Forelimb muscle (tissue), 1 donor: ENCODE measurements at regions not wholly inside any gene's neighbourhood (a gene's known extent, or its start where the extent isn't known, plus 50 kb on each side); places are given as distances from the start of the nearest gene placed in this dataset.

Source experiments
- DNase-seq: peaks from one replicate; pipeline ENCODE4 v3.0.0-alpha.2; 2013; ENCODE audit warnings: low read depth

DNA sequence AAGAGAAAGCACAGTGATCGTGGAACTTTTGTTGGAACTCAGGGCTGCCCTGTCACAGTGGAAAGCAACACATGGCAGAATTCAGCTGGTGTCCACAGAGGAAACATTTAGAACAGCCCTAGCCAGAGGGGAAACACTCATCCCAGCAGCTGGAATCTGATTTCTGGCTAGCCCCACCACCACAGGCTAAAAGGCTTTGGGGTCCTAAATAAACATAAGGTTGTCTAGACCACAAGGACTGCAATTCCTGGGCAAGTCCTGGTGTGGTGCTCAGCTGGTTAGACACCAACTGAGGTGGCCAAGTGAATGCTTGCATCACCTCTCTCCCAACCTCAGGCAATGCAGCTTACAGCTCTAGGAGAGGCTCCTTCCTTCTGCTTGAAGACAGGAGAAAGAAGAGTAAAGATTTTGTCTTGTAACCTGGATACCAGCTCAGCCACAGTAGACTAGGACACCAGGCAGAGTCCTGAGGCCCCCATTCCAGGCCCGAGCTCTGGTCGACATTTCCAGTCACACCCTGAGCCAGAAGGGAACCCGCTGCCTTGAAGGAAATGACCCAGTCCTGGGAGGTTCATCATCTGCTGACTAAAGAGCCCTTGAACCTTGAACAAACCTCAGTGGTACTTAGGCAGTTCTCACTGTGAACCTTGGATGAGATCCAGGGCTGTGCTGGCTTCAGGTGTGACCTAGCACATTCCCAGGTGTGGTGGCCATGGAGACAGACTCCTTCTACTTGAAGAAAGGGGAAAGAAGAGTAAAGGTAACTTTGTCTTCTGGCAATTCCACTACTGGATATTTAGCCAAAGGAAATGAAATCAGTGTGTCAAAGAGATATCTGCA, 85.4 kb upstream of the PLXNC1 start:
- DNase-seq: no peak

DNA sequence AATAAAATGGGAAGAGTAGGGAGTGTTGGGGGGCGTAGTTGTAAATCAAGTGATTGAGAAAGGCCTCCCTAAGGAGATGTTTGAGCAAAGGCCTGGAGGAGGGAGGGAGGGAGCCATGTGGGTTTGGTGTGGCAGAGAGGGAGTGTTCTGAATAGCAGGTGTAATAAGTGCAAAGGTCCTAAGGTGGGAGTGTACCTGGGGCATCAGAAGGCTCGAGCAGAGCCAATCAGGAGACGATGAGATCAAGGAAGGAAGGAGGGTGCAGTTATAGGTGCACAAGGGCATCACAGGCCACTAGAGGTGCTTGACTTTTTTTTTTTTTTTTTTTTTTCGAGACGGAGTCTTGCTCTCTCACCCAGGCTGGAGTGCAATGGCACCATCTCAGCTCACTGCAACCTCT, 77.9 kb upstream of the PLXNC1 start:
- no peak for DNase-seq

DNA sequence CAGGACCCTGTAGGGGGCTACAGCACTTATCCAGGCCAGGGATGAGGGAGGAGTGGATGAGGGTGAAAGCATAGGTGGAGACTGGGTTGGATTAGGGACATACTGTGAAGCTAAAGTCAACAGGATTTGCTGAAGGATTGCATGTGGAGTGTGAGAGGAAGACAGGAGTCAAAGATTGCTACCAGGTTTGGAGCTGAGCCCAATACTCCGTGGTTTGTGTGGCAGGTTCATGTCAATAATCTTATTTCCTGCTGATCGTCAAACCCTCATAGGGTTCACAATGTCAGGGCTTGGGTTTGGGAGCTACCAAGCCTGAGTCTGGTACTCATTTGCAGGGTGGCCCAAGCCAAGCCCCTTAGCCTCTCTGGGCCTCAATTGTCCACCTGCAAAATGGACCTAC, 77.1 kb upstream of the PLXNC1 start:
- no peak for DNase-seq

DNA sequence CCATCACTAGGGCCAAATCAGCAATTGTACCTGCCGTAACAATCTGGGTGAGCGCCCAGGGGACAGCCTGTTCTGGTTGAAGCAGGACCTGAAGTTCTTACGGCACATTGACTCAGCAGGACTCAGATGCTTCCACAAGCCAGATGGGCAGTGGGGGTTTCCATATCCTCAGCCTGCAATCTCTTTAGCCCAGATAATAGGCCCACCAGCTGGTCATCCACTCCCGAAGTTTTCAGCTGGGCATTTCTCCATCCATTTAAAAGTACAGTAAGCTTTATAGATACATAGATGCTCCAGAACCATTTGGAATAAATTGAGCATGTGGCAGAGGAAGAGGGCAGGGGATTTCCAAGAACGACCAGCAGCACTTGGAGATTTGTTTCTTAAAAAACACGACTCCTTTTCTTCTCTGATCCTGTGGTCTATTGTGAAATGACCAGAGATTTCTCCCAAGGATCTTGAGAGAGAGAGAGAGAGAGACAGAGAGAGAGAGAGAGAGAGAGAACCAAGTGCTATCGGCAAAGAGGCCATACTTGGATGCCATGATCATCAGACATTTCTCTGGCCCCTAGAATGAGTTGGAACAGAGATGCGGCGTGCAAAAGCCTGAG, 74.8 kb upstream of the PLXNC1 start:
- no peak for DNase-seq

DNA sequence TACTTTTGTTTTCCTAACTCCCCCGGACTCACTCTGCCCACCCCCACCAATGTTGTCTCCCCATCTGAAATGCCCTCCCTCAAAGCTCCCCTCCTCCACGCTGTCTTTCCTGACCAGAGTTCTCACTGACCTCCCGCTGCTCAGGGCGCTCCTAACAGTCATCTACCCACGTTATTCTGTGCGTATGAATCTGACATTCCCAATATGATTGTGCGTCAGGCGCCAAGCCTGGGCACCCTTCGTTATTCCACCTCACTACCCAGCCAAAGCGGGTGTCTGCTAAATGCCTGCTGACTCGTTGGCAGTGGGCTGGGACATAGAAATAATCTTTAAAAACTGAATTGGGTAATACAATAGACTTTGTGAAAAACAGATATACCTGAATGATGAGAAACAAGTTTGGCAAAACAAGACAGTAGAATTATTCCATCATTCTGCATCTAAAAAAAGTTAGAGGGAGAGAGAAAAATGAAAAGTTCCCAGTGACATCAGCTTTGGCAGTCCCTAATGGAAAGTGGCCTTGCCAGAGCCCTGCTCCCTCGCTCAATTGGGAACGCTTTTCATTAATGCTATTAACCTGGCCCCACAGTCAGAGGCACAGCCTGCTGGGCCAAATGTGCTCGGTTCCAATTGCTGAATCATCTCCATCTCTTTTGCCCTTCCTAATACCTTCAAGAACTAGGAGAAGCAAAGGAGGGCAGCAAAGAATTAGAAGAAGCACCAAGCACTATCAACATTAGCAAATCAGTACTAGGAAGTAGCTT, 74.0 kb upstream of the PLXNC1 start:
- peak; percentile 81 for DNase-seq

DNA sequence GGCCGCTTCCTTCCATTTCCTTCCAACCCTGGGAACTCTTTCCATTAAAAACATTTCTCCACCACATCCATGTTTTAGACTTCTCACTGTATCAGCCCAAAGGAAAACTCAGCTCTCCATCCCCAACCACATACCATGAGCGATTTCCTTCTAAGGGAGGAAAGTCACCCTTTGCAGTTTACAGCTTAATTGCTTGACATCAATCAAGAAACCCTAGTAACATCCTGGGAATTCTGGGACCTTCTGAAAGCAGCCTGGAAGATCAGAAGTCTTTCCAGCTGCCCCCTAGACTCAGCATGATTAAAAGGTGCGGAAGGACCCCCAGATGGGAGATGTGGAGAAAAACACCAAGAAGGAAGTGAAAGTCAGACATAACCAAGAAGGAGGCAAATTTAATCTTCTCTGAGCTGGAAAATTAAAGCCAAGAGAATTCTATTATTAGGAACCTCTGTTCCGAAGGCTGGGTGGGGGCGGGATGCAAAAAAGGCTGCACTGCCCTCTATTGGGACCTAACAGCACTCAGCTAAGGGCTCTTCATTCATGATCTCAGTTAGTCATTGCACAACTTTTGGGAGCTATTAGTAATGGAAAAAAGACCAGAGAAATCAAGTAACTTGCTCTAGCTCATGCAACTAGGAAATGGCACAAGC, 73.3 kb upstream of the PLXNC1 start:
- peak; percentile 68 for DNase-seq

DNA sequence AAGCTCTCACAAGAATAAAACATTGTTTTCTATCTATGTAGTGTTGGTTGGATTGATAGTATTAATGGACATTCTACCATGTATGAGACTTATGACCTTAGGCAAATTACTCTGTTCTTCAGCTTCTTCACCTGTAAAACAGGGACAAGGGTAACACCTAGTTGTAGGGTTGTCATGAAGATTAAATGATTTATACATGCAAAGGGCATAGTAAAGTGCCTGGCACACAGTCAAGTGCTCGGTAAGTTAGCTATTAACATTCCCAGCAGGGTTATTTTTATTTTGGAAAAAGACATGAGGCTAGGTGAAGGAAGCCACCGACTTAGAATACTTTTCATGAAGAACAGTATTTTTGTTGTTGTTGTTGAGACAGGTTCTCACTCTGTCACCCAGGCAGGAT, 71.2 kb upstream of the PLXNC1 start:
- DNase-seq: no peak

DNA sequence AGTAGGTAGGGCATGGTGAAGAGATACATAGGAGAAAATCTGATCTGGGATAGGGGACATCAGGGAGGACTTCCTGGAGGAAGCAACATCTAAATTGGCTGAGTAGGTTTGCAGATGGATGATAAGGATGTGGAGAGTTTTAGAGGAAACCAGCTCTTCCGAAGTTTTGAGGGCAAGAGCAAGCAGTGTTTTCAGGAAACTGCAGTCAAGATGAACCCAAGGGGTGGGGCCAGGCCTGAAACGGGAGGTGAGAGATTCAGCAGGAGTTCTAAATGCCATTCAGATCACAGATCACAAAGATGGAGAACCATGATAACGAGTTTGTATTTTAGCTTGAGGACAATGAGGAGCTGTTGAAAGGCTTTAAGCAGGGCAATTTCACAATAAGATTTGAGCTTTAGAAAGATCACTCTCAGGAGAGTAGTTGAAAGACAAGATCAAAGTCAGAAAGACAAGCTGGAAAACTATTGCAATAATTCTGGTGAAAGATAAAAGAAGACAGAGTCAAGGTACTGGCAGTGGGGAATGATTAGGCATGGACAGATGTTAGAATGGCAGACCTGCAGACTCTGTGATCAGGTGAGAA, 70.1 kb upstream of the PLXNC1 start:
- no peak for DNase-seq

DNA sequence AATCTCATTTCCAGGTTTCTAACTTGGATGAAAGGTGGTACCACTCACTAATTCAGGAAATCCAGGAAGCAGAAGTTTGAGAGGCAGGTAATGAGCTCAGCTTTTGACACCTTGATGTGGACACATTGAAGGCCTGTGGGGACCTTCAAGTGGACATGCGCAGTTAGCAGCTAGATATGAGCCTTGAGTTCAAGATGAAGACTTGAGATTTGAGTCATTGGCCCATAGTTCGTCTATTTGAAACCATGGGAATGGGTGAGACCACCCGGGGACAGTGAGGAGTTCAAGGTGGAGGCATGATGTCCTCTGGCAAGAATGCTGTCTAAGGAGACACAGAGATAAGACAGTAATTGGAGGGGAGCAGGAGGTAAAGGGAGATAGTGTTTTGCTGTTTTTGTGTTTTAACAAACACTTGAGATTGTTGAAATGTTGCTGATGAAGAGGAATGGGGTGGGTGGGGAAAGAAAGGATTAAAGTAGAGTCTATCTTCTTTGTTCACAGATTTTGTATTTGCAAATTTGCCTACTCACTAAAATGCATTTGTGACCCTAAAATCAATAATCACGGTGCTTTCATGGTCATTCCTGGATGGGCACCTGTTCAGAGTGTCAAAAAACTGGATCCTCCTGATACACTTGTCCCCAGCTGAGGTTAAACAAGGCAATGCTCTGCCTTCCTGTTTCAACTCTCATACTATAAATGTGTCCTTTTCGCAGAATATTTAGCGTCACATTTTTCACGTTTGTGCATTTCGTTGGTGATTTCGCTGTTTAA, 69.5 kb upstream of the PLXNC1 start:
- DNase-seq: no peak

DNA sequence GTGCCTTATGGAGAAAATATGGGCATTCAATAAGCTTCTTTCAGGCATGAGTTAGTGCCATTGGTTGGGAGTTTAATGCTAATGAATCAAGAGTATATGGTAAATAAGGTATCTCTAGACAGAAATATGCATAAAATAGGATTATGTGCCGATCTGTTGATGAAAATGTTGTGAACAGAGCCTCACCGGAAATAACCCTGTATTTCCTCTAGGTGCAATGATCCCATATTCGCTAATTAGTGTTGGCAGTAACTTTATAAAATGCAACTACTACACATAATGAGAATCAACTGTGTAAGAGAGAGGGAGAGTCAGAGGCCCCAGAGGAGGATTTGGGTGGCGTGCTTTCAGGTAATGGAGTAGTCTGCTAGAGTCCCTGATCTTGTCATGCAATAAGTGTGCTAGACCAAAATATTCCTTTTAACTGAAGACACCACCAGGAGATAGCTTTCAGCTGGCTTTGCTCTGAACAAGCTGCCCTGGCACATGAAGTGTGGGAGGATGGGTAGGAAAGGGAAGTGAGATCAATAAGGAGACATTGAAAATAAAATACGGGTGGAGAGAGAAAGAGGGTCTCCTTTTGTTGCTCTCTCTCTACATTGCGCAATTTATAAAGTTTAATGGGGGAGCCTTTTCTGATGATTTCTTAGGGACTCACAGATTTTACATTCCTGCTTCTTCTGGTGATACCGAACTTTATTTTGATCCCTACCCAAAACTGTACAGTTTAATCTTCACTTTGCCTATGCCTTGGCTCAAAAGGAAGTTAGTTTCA, 68.6 kb upstream of the PLXNC1 start:
- no peak for DNase-seq

DNA sequence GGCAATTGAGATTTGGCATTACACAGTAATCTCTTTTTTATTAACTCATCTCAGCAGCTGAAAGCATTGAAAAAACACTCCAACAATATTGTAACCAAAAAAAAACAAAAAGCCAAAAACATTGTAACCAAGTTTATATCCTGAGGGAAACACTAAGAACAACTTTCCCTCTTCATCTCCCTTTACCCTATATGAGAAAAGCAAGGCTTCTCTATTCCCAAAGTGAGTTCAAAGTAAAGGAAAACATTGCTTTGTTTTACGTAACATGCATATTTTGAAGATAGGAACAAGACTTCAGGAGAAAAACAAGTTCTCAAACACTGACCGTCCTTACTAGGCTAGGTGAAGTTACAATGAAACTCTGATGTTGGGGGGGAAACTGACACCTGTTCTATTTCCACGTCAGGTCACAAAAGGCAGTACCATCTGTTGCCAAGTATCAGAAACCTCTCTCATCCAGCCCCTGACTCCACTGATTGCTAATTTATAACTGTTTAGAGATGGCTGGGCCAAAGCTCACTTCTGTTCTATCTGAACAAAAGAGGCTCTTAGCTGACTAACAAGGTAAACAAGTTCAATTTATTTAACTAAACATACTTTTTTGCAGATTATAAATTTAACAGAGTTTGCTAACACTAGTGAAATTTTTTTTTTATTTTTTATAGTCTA, 67.9 kb upstream of the PLXNC1 start:
- DNase-seq: no peak

DNA sequence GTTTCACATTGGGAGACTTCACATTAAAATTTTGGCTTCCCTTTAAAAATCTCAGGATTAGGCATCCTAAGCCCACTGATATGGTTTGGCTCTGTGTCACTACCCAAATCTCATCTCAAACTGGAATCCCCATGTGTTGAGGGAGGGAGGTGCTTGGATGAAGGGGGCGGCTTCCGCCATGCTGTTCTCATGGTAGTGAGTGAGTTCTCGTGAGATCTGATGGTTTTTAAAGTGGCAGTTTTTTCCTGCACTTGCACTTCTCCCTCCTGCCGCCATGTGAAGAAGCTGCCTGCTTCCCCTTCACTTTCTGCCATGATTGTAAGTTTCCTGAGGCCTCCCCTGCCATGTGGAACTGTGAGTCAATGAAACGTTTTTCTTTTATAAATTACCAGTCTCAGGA, 65.7 kb upstream of the PLXNC1 start:
- no peak for DNase-seq

DNA sequence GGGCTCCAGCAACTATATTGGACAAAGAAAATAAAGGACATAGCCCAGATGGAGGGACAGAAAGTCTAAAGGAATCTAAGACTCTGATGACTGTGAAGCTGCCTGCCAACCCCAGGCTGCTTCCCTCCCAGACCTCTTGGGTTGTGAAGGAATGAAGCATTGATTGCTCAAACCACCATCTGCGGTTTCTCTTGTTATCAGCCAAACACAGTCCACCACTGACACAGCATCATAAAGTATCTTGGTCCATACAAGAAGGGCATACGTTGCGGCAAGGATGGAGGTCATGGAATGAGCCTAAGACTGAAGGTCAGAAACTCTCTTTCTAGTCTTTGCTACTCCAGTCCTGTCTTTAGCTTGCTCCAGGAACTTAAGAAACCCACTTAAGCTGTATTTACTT, 58.5 kb upstream of the PLXNC1 start:
- DNase-seq: no peak

DNA sequence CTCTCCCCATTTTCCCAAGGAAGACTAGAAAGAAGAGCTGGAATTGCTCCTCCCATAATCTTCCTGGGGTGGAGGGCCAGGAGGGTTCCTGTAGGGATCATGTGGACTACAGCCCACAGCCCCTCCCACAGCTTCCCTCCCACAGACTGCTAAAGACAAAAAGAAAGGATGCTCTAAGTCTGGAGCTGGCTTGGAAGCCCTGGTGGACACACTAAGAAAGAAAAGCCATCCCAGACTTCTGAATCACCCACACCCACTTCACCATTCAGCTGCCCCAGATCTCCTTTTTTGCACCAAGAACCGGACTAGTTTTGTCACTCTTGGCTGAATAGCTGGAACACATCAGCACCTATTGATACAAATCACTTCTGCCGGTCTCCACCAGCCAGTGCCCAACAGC, 56.8 kb upstream of the PLXNC1 start:
- DNase-seq: no peak

DNA sequence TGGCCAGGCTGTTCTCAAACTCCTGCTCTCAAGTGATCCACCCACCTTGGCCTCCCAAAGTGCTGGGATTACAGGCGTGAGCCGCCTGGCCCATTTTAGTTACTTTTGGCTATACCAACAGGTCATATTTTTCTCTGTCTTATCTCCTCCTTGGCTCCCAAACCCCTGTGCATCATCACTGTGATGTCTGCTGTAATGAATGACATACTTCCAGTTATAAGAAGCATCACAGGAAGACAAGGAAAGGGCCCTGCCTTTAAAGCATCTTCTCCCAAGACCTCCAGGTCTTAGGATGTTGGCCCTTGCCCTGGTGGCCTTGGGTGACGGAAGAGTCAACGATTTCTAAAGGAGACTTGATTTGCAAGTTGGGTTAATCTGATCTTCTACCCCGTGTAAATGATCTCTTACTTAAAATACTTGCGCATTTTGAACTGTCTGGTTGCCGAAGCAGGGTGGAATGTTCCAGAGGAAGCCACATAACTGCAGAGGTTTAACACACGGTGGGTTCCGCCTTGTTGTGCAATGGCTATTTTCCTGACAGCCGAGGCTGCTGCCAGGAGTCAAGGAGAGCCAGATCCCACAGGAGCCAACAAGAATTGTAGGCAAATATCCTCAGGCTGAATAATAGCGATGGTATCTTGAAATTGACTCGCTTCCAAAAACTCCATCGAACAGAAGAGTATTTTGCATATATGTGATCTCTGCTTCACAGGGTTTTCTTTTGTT, 55.7 kb upstream of the PLXNC1 start:
- no peak for DNase-seq

DNA sequence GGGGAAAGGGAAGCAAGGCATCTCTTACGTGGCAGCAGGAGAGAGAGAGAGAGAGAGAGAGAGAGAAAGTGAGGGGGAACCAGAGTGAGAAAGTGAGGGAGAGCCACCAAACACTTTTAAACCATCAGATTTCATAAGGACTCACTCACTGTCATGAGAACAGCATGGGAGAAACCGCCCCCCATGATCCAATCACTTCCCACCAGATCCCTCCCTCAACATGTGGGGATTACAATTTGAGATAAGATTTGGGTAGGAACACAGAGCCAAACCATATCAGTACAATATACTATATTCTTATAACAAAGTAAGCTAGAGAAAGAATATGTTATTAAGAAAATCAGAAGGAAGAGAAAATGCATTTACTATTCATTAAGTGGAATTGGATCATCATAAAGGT, 53.7 kb upstream of the PLXNC1 start:
- DNase-seq: no peak

DNA sequence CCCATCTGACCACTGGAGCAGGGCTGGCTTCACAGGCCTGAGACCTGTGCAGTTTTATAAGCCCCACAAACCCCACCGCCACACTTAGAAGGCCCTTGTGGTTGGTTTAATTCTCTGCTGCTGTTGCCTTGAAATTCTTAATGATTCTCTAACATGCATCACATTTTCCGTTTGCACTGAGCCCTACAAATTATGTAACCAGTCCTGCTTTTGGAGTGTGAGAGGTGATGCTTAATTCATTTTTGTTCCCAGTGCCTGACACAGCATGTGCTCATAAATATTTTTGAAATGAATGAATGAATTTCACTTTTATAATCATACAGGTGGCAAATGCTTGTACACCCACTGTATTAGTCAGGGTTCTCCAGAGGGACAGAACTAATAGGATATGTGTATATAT, 52.8 kb upstream of the PLXNC1 start:
- no peak for DNase-seq

DNA sequence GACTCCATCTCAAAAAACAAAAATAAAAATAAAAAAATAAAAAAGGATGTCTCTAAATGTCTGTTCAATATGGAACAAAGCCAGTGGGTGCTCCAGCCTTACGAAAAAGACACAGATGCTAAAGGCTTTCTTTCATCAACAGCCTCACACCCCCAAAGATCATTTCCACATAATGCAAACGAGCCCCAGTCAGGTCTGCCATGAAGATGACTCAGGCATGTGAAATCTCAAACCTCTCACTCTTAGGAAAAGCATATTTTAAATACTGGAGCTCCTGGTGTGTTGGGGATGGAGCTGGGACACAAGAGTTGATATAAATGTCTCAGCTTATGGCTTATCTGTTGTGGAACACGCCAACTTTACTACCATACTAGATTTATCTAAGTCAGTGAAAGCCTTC, 49.9 kb upstream of the PLXNC1 start:
- no peak for DNase-seq
